ENCODE measurements at regions not wholly inside any gene's neighbourhood (a gene's known extent, or its start where the extent isn't known, plus 50 kb on each side); places are given as distances from the start of the nearest gene placed in this dataset.

- H3K27me3 ChIP-seq (ENCODE audit: insufficient read depth, low read length) = no peaks in the 10 kb centered on the region
- no peak overlapping the region for H2BK120ac ChIP-seq (ENCODE audit: low read depth, low read length, poor library complexity, severe bottlenecking)
- no peaks in the 10 kb centered on the region for H3K79me1 ChIP-seq (ENCODE audit: insufficient read depth, low read depth, low read length, poor library complexity, severe bottlenecking)
- H3K14ac ChIP-seq (ENCODE audit: insufficient read depth, low read length) = no peak overlapping the region
- no peaks in the 10 kb centered on the region for H3K79me2 ChIP-seq (ENCODE audit: insufficient read depth, low read length)
- H2AFZ ChIP-seq (ENCODE audit: low read length) = no peak overlapping the region
- H3K18ac ChIP-seq (ENCODE audit: insufficient read length, low read depth, low read length) = no peak overlapping the region
- no peak for TF ChIP-seq CTCF (conservative IDR thresholded peaks at IDR 0.05)
- no peak overlapping the region for H2BK15ac ChIP-seq (ENCODE audit: low read depth, low read length)
- WGBS (ENCODE audit: extremely low coverage, insufficient read length, low lambda C conversion rate) = no CpG with 5 or more reads among the region's 1 CpG
- Mint-ChIP-seq H3K9me3 (peaks cover 3 to 5% of the 10 kb centered on the region in 2 experiments; a peak in 4 of 5 replicates), H3K27me3 (ENCODE audit: low read depth) (no peaks in the 10 kb centered on the region), H3K36me3 (ENCODE audit: insufficient read depth in 1 of 3, low read depth in 3 of 3) (peaks cover 0 to 4% (median 3%) of the 10 kb centered on the region in 3 experiments; a peak in 4 of 7 replicates), H3K27ac (no peak overlapping the region), H3K4me1 (peaks cover 15 to 19% of the 10 kb centered on the region in 2 experiments), H3K4me3 (no peak overlapping the region)
- H2BK5ac ChIP-seq (ENCODE audit: insufficient read length, low read length) = no peak overlapping the region
- H3K23me2 ChIP-seq (ENCODE audit: insufficient read length, low read depth, low read length, poor library complexity, severe bottlenecking) = no peaks in the 10 kb centered on the region
- H4K5ac ChIP-seq (ENCODE audit: insufficient read length, low read depth, low read length) = no peak overlapping the region
- H2BK12ac ChIP-seq (ENCODE audit: insufficient read length, low read depth, low read length) = no peak overlapping the region
- H3K9me3 ChIP-seq (ENCODE audit: control insufficient read depth, low read depth, low read length) = no peaks in the 10 kb centered on the region
- no peak overlapping the region for H3K4ac ChIP-seq (ENCODE audit: low read depth, low read length)
- no peak overlapping the region for H3K4me2 ChIP-seq (ENCODE audit: insufficient read depth, insufficient read length, low read length)
- H3T11ph ChIP-seq (ENCODE audit: low read length) = no peak overlapping the region
- no peak overlapping the region for H3K56ac ChIP-seq (ENCODE audit: insufficient read length, low read depth, low read length)
- no peak overlapping the region for H2AK5ac ChIP-seq (ENCODE audit: insufficient read length, low read length)
- H4K20me1 ChIP-seq (ENCODE audit: control insufficient read depth, insufficient read depth, insufficient read length) = no peaks in the 10 kb centered on the region
- no peak overlapping the region for H3K9ac ChIP-seq (ENCODE audit: extremely low read depth, insufficient read length, low read length)
- H4K91ac ChIP-seq (ENCODE audit: insufficient read length, low read depth, low read length) = no peak overlapping the region
- H4K8ac ChIP-seq (replicated peaks; ENCODE audit: insufficient read length, low read depth, low read length) = no peak overlapping the region
- H2BK20ac ChIP-seq (ENCODE audit: low read depth, low read length, poor library complexity, severe bottlenecking) = no peak overlapping the region
- no peak for DNase-seq
- H3K4me1 ChIP-seq (ENCODE audit: insufficient read depth, low read length) = no peaks in the 10 kb centered on the region
- H3K23ac ChIP-seq (ENCODE audit: insufficient read length, low read depth, low read length) = no peak overlapping the region
- no peak overlapping the region for H3K27ac ChIP-seq (ENCODE audit: insufficient read length, low read depth, low read length)
Observed at GRCh38 chr15:46467041-46467440, 832.2 kb downstream of the SQOR start.

Data from H9 (cell line).